ENCODE measurements at regions not wholly inside any gene's neighbourhood (a gene's known extent, or its start where the extent isn't known, plus 50 kb on each side); places are given as distances from the start of the nearest gene placed in this dataset.
"Not testable (repeated sequence)": the region's sequence is repeated elsewhere in the genome, so short reads cannot be mapped to it uniquely, and the experiment has no call there.

DNA sequence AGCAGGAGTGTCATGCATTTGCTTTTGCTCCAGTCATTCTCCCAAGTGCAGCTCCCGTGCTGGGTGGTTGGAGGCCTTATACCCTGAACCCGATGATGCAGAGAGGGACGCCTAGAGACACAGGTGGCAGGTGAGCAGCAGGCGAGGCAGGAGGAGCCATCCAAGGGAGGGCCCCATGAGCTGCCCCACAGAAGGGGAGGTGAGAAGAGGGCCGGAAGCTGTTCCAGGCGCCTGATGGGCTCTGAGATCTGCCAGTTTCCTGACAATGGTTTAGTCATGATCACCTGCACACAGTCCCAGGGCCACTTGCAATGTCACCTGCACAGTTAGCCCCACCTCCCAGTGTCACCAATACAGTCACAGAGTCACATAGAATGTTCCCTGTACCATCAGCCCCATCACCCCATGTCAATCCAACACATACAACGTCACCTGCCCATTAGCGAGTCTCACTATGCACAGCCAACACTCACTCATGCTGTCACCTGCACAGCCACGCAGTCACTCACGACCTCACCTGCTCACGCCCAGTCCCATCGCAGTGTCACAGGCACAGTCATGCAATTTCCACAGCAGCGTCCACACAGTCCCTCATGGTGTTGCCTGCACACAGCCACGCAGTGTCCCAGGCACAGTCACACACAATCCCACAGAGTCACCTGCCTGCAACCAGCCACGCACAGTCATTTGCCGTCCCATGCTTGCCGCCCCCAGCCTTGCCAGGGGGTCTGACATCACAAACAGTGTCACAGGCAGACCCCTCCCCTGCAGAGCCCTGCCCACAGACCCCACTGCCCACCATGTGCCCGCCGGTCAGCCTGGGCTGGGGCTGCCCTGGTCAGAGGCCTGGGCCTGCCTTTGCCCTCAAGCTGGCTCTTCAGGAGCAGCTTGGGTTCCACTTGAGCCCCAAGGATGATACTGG, 113.4 kb downstream of the LHX2 start:
- no peak overlapping the region for H3K4me2 ChIP-seq
- no peaks in the 10 kb centered on the region for H3K27me3 ChIP-seq
- no peaks in the 10 kb centered on the region for H4K20me1 ChIP-seq
- H3K4me1 ChIP-seq, result peaks cover 8% of the 10 kb centered on the region
- TF ChIP-seq Cebpa-rat (IDR thresholded peaks at IDR 0.05), result no peak
- H3K27ac ChIP-seq, result no peak overlapping the region; the same call in 1 of the 2 replicates
- no peaks in the 10 kb centered on the region for H3K9me3 ChIP-seq
- H3K4me3 ChIP-seq, result no peak overlapping the region
- no peak overlapping the region for H3K9ac ChIP-seq
- H3K36me3 ChIP-seq, result no peaks in the 10 kb centered on the region

- no peaks in the 10 kb centered on the region for H3K36me3 ChIP-seq
- H3K27me3 ChIP-seq, result no peaks in the 10 kb centered on the region
These were observed 114.0 kb downstream of the LHX2 start for GRCh38 chr9:124125651-124125977.

DNA sequence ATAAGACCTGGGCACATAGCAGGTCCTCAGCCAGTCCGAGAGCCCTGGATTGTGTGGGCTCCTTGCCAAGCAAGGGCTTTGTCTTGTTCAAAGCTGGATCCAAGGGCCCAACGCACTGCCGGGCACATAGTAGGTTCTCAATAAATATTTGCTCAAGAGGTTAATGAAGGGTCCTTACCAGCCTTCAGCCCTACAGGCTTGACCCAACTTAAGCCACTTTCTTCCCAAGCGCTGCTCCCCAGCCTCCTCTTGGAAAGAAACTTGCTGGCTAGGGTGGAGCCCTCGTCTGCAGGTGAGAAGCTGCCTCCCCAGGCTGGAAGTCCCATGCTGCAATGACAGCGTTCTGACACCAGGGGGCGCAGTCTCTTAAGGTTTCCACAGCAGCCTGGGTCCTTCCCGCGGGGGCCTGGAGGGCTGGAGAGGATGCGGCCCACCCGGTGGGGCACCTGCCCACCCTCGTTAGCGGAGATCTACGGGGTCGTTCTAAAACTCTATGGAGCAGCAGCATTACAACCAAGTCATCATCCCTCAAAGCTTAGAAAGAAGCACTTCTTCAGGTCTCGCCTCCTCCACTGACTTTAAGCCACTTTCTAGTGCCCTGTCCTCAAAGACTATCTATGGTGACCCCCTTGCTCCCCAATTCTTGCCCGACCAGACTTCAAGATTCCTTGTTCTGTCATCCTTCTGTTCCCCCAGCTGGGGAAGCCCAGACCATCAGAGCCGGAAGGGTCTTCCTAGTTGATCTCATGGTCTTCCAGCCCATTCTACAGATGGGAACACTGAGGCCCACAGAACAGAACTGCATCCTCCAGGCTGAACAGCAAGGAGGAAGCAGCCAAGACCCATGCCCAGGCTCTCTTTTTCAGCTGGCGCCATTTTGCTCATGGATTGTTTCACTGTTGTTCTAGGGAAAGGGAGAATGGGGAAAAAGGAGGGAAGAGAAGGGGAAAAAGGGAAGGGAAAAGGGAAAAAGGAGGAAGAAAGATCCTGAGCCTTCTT, 115.4 kb downstream of the LHX2 start:
- Histone ChIP-seq H3K36me3 (no peaks in the 10 kb centered on the region), H3K4me1 (peaks cover 19% of the 10 kb centered on the region), H3K9ac (no peak overlapping the region), H3K4me3 (no peak overlapping the region), H4K20me1 (no peaks in the 10 kb centered on the region), H3K27ac (no peak overlapping the region), H3K27me3 (no peaks in the 10 kb centered on the region), H3K9me3 (no peaks in the 10 kb centered on the region), H3K4me2 (no peak overlapping the region)
- no peak for TF ChIP-seq Cebpa-rat (IDR thresholded peaks at IDR 0.05)

More at GRCh38 chr9:124125651-124125977, 114.0 kb downstream of the LHX2 start:
- no peak overlapping the region for H3K4me2 ChIP-seq
- no peak overlapping the region; the same call in 1 of the 2 replicates for H3K27ac ChIP-seq
- no peaks in the 10 kb centered on the region for H4K20me1 ChIP-seq
- H3K9me3 ChIP-seq, result no peaks in the 10 kb centered on the region
- no peak for TF ChIP-seq Cebpa-rat (IDR thresholded peaks at IDR 0.05)
- H3K9ac ChIP-seq, result no peak overlapping the region
- H3K4me3 ChIP-seq, result no peak overlapping the region
- H3K4me1 ChIP-seq, result peaks cover 15% of the 10 kb centered on the region

DNA sequence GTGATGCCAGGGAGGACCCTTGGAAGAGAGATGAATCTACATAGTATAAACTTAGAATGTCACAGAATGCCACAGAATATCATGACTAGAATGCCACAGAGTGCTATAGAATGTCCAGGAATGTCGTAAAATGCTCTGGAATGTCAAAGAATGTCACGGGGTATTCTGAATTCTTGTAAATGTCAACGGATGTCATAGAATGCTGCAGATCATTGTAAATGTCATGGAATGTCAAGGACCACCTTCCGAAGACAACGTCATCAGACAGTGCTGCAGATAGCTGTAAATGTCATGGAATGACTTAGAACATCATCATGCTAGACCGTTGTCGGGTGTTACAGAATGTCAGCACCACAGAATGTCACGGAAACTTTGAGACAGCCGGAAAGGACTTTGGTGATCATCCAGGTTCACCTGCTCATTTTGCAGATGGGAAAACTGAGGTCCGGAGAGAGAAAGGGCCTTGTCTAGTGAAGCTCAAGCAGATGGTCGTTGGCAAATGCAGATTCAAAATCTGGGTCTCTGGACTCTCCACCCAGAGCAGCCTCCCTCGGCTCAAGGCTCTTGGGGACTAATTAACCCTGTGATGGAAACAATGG, 117.1 kb downstream of the LHX2 start:
- no peak overlapping the region for H3K9ac ChIP-seq
- no peak overlapping the region for H3K4me2 ChIP-seq
- H3K4me3 ChIP-seq, result no peak overlapping the region
- TF ChIP-seq Cebpa-rat (IDR thresholded peaks at IDR 0.05), result no peak
- H3K27ac ChIP-seq, result no peak overlapping the region
- H3K9me3 ChIP-seq, result no peaks in the 10 kb centered on the region
- H3K36me3 ChIP-seq, result no peaks in the 10 kb centered on the region
- H4K20me1 ChIP-seq, result no peaks in the 10 kb centered on the region
- H3K4me1 ChIP-seq, result peaks cover 14% of the 10 kb centered on the region
- no peaks in the 10 kb centered on the region for H3K27me3 ChIP-seq

- no peak overlapping the region for H3K27ac ChIP-seq
- TF ChIP-seq Cebpa-rat (IDR thresholded peaks at IDR 0.05), result no peak
- H4K20me1 ChIP-seq, result no peaks in the 10 kb centered on the region
- no peaks in the 10 kb centered on the region for H3K27me3 ChIP-seq
- peaks cover 32% of the 10 kb centered on the region for H3K4me1 ChIP-seq
- H3K4me3 ChIP-seq, result no peak overlapping the region
- H3K9me3 ChIP-seq, result no peaks in the 10 kb centered on the region
- H3K9ac ChIP-seq, result no peak overlapping the region
- peak overlapping the region; percentile 58 for H3K4me2 ChIP-seq
- no peaks in the 10 kb centered on the region for H3K36me3 ChIP-seq
These were observed 118.9 kb downstream of the LHX2 start for GRCh38 chr9:124130277-124131075.

GRCh38 chr9:124131518-124131917, 120.0 kb downstream of the LHX2 start:
- not testable (repeated sequence) for H3K4me3 ChIP-seq, H4K20me1 ChIP-seq, H3K36me3 ChIP-seq, H3K9me3 ChIP-seq, H3K27me3 ChIP-seq, H3K4me2 ChIP-seq, H3K27ac ChIP-seq, H3K9ac ChIP-seq
- H3K4me1 ChIP-seq, result peaks cover 39% of the 10 kb centered on the region

DNA sequence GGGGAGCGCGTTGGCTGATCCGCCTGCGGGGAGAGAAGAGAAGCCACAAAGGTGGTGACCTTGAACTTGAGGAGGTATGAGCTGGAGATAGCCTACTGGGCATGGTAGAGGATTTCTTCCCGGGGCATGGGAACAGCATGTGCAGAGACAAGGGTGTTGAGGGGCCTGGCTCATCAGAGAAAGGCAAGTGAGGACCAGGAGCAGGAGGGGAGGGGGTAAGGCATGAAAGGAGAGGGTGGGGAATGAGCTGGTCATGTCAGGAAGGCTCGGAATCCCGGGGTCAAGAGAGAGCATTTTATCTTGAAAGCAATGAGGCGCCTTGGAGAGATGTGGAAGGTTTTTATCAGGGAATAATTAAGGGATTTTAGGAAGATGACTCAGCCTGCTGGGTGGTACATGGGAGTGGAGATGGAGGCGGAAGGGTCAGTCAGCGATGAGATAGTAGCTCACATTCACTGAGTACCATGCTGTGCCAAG, 121.1 kb downstream of the LHX2 start:
- Histone ChIP-seq H4K20me1 (no peaks in the 10 kb centered on the region), H3K9ac (no peak overlapping the region), H3K27ac (no peak overlapping the region), H3K4me2 (no peak overlapping the region), H3K27me3 (no peaks in the 10 kb centered on the region), H3K36me3 (no peaks in the 10 kb centered on the region), H3K4me1 (peaks cover 51% of the 10 kb centered on the region), H3K9me3 (no peaks in the 10 kb centered on the region), H3K4me3 (no peak overlapping the region)
- TF ChIP-seq Cebpa-rat (IDR thresholded peaks at IDR 0.05), result no peak

DNA sequence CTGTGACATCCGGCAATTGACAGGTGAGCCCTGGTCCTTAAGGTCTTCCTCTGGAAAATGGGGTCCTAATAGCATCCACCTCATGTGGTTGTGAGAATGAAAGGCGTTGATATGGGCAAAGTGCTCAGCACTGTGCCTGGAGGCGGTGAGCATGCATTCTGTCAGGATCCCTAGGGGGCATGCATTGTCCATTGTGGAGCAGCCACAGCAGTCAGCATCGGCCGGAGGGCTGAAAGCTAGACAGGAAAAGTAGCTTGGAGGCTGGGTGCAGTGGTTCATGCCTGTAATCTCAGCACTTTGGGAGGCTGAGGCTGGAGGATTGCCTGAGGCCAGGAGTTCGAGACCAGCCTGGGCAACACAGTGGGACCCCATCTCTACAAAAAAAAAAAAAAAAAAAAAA, 122.2 kb downstream of the LHX2 start:
- TF ChIP-seq Cebpa-rat (IDR thresholded peaks at IDR 0.05), result no peak
- H3K27ac ChIP-seq, result no peak overlapping the region
- peaks cover 52% of the 10 kb centered on the region for H3K4me1 ChIP-seq
- no peaks in the 10 kb centered on the region for H3K36me3 ChIP-seq
- no peaks in the 10 kb centered on the region for H3K9me3 ChIP-seq
- no peak overlapping the region for H3K4me2 ChIP-seq
- H4K20me1 ChIP-seq, result no peaks in the 10 kb centered on the region
- no peaks in the 10 kb centered on the region for H3K27me3 ChIP-seq
- no peak overlapping the region for H3K9ac ChIP-seq
- no peak overlapping the region for H3K4me3 ChIP-seq

- Histone ChIP-seq H3K9me3 (no peaks in the 10 kb centered on the region), H3K9ac (no peak overlapping the region), H3K4me1 (peaks cover 52% of the 10 kb centered on the region), H3K27ac (no peak overlapping the region), H4K20me1 (no peaks in the 10 kb centered on the region), H3K4me2 (peak overlapping the region; percentile 54), H3K36me3 (no peaks in the 10 kb centered on the region), H3K27me3 (no peaks in the 10 kb centered on the region), H3K4me3 (no peak overlapping the region)
- TF ChIP-seq Cebpa-rat (IDR thresholded peaks at IDR 0.05), result no peak
These were observed 123.0 kb downstream of the LHX2 start for GRCh38 chr9:124134526-124134925.

Measured in BLaER1 (cell line).